Anterior cingulate cortex (tissue), 58 donors: ENCODE measurements at regions not wholly inside any gene's neighbourhood (a gene's known extent, or its start where the extent isn't known, plus 50 kb on each side); places are given as distances from the start of the nearest gene placed in this dataset.
A peak's percentile ranks its signal among the peaks of the same experiment; 100 is the strongest.

ENCODE experiments used
- DNase-seq, 58 donors: peaks; one replicate each; lab custom pipeline; 2025; lab: John Stamatoyannopoulos, UW

DNA sequence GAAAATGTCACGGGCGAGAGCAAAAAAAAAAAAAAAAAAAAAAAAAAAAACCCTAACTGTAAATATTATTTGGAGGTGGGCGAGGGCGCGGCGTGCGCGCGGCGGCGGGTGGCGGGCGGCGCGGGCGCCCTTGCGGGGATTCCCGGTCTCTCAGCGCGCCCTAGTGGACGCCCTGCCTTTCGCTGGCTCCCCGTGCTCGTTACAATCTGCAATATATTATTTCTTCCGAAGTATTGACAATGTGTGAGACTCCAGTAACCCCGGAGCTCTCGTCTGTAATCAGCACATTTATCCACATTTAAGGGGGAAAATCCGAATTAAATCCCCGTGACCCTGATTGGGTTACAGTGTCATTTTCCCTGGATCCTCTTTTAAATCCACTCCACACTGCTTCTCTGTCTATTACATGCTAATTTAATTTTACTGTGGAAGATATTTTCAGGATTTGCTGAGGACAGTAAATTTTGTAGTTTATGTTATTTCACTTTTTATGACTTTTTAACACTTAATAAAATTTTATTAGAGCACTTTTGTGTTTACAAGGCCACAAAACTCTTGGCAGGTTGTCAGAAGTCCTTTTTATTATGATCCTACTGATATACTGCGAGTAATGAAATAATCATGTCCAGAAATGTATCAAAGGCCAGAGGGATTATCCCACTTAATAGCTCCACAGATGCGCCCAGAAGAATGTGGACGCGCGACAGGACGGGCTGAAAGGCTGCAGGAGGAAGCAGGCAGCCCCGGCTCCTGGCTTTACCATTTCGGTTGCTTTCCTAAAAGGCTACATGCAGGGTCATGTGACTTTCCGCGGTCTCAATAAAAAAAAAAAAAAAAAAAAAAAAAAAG lies 369.1 kb downstream of the MTX2 start:
- peak in 43 of 58 donors; percentile 3 to 71 (median 27) for DNase-seq

GRCh38 chr2:176639016-176639343 lies 369.7 kb downstream of the MTX2 start:
- DNase-seq: no peak

GRCh38 chr2:176639671-176640070 lies 370.4 kb downstream of the MTX2 start:
- no peak for DNase-seq

- DNase-seq: no peak
These were observed 372.2 kb downstream of the MTX2 start for GRCh38 chr2:176641436-176641835.

DNA sequence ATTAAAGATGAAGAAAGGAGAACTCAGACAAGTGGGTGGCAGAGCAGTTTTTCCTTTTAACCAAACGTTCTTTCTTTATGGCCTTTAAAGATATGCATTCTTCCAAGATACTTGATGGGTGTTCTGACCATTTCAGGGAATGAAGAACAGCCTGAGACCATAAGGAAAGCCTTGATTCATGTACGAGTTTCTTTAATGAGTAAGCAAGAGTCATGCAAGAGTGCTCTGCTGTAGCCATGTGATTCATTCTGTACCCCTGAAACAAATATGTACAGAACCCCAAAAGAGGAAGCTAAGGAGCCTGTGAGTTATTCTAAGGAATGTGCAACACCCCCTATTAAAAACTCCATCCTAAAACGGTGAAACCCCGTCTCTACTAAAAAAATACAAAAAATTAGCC lies 372.8 kb downstream of the MTX2 start:
- DNase-seq: no peak

DNA sequence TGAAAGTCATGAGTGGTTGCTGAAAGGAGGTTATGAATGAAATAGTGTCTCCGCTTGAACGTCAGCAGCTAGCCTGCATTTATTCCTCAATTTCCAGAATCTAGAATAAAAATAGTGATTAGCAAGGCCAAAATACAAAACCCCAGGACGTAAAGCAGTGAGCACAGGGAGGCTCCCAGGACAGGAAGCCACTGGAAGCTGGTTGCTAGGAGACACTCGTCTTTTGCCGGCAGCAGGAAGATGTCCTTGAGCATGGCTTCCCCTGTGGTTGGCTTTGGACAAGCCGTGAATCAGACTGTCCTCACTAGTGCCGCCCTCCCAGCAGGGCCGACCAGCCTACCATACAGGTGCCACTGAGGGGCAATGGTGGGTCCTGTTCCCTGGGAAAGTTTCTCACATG lies 374.4 kb downstream of the MTX2 start:
- no peak for DNase-seq

- DNase-seq: no peak
These were observed 376.3 kb downstream of the MTX2 start for GRCh38 chr2:176645494-176645893.

- DNase-seq: no peak
These were observed 376.9 kb downstream of the MTX2 start for GRCh38 chr2:176646033-176646615.

GRCh38 chr2:176647325-176648165 lies 378.3 kb downstream of the MTX2 start:
- DNase-seq: no peak

DNA sequence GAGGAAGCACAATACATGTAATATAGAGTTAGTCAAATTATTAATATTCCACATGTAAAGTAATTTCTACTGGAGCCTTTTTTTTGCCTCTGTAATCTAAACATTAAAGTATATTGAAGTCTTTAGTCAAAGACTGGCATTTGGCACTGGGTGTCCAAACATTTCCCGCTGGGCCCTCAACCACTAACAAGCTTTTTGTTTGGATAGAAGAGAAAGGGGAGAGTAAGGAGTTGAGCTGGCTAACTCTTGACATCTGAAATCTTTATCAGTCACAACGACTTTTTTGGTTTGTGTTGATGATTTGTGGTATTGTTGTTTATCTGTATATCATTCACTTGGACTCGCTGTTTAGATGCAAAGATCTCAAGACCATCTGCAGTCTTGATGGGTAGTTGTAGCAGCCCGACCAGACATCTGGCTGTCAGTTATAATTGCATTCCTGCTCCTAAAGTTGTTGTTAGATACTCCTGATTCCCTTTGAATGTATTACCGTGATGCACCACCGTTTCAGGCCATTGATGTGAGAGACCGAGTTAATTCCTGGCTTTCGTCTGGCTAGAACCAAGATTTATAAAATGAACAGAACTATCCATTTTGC lies 379.6 kb downstream of the MTX2 start:
- DNase-seq: no peak

- DNase-seq: no peak
These were observed 381.0 kb downstream of the MTX2 start for GRCh38 chr2:176650104-176650837.

DNA sequence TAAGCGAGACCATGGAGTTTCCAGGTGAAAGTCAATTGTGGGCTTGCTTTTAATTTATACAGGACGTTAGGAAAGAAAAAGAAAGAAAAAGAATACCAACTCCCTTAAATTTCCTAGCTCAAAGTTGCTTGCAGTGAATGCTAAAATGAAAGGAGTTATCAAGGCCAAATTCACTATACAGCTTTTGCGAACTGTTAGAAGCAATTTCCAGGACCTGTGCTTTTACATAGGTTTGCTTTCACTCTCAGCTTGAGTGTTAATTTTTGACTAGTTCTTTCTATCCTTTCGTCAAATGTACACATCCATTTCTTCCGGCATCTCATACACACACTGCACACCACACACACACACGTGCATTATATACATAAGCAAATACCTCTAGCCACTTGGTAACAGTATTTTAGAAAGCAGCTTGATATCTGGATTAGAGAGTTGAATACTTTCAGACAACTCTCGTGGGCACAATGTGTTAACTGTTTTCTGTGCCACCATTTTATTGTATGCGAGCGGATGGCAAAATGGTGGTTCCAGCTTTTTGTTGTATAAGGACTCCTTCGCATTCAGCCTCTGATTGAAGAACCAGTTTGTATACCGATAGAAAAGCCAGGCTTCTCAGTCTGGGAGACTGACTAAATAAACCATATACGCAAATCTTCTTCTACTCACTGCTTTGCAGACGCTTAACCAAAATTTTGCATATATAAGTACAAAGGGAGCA lies 381.8 kb downstream of the MTX2 start:
- DNase-seq: no peak

DNA sequence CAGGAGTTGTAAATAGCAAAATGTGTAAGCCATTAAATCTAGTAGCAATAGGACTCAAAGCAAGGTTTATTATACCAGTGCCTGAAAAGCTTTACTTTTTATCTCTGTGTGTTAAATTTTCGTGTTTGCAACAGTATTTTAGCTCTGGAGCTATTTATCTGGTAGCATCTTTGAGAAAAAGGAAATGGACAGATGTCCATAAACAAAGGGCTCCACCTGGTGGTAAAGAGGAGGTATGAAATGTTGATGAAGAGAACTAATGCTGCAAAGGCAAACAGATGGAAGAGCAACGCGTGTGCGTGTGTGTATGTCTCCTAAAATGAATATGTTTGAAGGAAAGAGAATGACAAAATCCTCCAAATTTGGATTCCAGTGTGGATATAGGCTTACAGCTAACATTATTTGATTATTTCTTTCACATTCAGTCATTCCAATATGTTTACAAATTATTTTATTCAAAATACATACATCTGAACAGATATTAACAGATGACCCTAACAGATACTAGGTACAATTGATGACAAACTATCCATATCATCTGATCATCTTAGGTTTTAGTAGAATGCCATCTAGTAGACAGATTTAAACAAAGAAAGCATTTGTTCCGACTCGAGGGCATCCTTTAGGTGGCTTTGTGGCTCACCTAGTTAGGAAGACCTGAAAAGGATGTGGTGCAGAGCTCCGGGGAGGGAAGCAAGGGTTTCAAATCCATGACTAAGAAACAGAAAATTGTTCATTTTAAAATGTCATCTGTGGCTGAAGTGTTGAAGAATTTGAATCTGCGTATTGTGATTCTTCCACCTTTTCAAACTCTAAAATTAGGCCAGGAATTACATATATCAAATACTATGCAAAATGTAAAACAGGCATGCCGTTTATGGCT lies 383.3 kb downstream of the MTX2 start:
- DNase-seq: peak in 4 of 58 donors; percentile 3 to 26 (median 8)

- peak in 35 of 58 donors; percentile 1 to 49 (median 14) for DNase-seq
These were observed 384.5 kb downstream of the MTX2 start for GRCh38 chr2:176653479-176654443.

GRCh38 chr2:176656038-176656775 lies 387.0 kb downstream of the MTX2 start:
- DNase-seq: no peak

GRCh38 chr2:176656776-176657140 lies 387.5 kb downstream of the MTX2 start:
- DNase-seq: no peak

DNA sequence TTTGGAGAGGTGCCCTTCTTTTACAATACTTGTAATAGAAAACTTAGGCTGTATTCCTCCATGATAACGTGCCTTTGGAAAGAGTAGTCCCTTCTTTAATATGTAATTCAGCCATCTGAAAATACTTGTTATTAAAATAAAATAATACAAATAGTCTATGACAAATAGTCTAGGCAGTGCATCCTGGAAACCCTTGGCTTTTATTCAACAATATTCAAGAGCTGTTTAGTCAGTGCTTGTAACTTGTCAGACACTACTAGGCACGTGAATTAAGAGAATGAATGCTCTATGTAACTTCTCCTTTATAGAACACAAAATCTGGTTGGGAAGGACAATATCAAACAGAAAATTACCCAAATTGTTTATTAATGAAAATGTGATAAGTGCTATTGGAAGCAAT lies 388.2 kb downstream of the MTX2 start:
- no peak for DNase-seq
